ENCODE measurements at regions not wholly inside any gene's neighbourhood (a gene's known extent, or its start where the extent isn't known, plus 50 kb on each side); places are given as distances from the start of the nearest gene placed in this dataset.
"Not testable (repeated sequence)": the region's sequence is repeated elsewhere in the genome, so short reads cannot be mapped to it uniquely, and the experiment has no call there.

DNA sequence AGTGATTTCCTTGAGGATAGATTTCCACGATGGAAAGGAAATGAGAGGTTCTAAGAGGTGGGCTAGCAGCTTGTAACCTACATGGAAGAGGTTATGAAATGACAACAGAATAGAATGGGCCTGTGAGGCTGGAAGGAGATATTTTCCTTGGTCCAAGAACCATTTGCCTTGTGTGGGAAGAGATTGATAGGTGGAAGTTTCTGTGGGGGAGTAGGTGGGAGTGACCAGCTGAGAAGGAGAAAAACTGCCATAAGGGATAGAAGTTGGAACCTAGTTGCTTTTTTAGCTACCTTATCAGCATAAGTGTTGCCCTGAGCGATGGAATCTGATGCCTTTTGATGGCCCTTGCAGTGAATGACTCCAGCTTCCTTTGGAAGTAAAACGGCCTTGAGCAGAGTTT, 60.4 kb upstream of the NAA35 start:
- not testable (repeated sequence) for H2AFZ ChIP-seq (ENCODE audit: low read length); H3F3A ChIP-seq (ENCODE audit: low read depth); H3K4me3 ChIP-seq (ENCODE audit: low read length, poor library complexity, severe bottlenecking); H4K20me1 ChIP-seq (ENCODE audit: insufficient read depth, low read length, poor library complexity, severe bottlenecking); H3K4me1 ChIP-seq (ENCODE audit: insufficient read depth, low read length, poor library complexity, severe bottlenecking); H3K9me3 ChIP-seq (ENCODE audit: insufficient read depth, low read depth, low read length); H3K36me3 ChIP-seq (ENCODE audit: insufficient read depth, low read length); H3K79me2 ChIP-seq (ENCODE audit: insufficient read depth, low read length); H3K9ac ChIP-seq (ENCODE audit: low read depth, low read length, poor library complexity, severe bottlenecking); H3K4me2 ChIP-seq (ENCODE audit: low read depth, low read length, poor library complexity, severe bottlenecking); H3K27me3 ChIP-seq (ENCODE audit: insufficient read depth, low read length, poor library complexity, severe bottlenecking); H3K9me2 ChIP-seq (replicated peaks; ENCODE audit: low read depth, low read length)

DNA sequence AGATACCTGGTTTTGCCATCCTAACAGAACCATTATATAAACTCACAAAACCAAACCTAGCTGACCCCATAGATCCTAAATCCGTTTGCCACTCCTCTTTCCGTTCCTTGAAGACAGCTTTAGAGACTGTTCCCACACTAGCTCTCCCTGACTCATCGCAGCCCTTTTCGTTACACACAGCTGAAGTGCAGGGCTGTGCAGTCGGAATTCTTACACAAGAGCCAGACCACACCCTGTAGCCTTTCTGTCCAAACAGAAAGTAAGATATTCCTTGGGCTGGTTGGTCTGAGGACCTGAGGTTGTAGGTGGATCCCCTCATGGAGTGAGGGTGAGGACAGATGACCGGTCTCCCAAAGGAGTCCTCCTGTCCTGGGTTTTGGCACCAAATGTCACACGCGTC, 56.7 kb upstream of the NAA35 start:
- Histone ChIP-seq H3K4me1 (ENCODE audit: insufficient read depth, low read length, poor library complexity, severe bottlenecking) (no peaks in the 10 kb centered on the region), H3K9me3 (ENCODE audit: insufficient read depth, low read depth, low read length) (no peaks in the 10 kb centered on the region), H4K20me1 (ENCODE audit: insufficient read depth, low read length, poor library complexity, severe bottlenecking) (no peaks in the 10 kb centered on the region), H3F3A (ENCODE audit: low read depth) (no peaks in the 10 kb centered on the region), H2AFZ (ENCODE audit: low read length) (no peak overlapping the region), H3K4me3 (ENCODE audit: low read length, poor library complexity, severe bottlenecking) (no peak overlapping the region), H3K36me3 (ENCODE audit: insufficient read depth, low read length) (no peaks in the 10 kb centered on the region), H3K4me2 (ENCODE audit: low read depth, low read length, poor library complexity, severe bottlenecking) (no peak overlapping the region), H3K9me2 (replicated peaks; ENCODE audit: low read depth, low read length) (no peaks in the 10 kb centered on the region), H3K9ac (ENCODE audit: low read depth, low read length, poor library complexity, severe bottlenecking) (no peak overlapping the region), H3K79me2 (ENCODE audit: insufficient read depth, low read length) (no peaks in the 10 kb centered on the region), H3K27me3 (ENCODE audit: insufficient read depth, low read length, poor library complexity, severe bottlenecking) (no peaks in the 10 kb centered on the region)
- TF ChIP-seq, protein P1, sequence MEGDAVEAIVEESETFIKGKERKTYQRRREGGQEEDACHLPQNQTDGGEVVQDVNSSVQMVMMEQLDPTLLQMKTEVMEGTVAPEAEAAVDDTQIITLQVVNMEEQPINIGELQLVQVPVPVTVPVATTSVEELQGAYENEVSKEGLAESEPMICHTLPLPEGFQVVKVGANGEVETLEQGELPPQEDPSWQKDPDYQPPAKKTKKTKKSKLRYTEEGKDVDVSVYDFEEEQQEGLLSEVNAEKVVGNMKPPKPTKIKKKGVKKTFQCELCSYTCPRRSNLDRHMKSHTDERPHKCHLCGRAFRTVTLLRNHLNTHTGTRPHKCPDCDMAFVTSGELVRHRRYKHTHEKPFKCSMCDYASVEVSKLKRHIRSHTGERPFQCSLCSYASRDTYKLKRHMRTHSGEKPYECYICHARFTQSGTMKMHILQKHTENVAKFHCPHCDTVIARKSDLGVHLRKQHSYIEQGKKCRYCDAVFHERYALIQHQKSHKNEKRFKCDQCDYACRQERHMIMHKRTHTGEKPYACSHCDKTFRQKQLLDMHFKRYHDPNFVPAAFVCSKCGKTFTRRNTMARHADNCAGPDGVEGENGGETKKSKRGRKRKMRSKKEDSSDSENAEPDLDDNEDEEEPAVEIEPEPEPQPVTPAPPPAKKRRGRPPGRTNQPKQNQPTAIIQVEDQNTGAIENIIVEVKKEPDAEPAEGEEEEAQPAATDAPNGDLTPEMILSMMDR (conservative IDR thresholded peaks at IDR 0.05; ENCODE audit: low read length): no peak
- TF ChIP-seq EZH2phosphoT487 (IDR thresholded peaks at IDR 0.05; ENCODE audit: borderline replicate concordance): no peak

DNA sequence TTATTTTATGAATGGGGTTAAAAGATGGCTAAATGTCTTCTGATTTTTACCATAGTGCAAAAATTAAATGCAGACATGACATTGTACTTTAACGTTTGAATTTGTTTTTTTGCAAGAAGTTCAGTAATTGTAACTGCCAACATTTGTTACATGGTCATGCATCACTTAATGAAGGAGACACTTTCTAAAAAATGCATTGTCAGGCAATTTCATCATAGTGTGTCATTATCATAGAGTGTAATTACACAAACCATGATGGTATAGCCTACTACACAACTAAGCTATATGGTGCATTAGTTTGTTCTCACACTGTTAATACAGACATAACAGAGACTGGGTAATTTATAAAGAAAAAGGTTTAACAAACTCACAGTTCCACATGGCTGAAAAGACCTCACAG, 50.0 kb upstream of the NAA35 start:
- Histone ChIP-seq H3K4me3 (ENCODE audit: low read length, poor library complexity, severe bottlenecking) (no peak overlapping the region), H3K9ac (ENCODE audit: low read depth, low read length, poor library complexity, severe bottlenecking) (no peak overlapping the region), H2AFZ (ENCODE audit: low read length) (no peak overlapping the region), H3K79me2 (ENCODE audit: insufficient read depth, low read length) (no peaks in the 10 kb centered on the region), H3K9me2 (replicated peaks; ENCODE audit: low read depth, low read length) (no peaks in the 10 kb centered on the region), H3K9me3 (ENCODE audit: insufficient read depth, low read depth, low read length) (no peaks in the 10 kb centered on the region), H3K36me3 (ENCODE audit: insufficient read depth, low read length) (no peaks in the 10 kb centered on the region), H3F3A (ENCODE audit: low read depth) (no peaks in the 10 kb centered on the region), H4K20me1 (ENCODE audit: insufficient read depth, low read length, poor library complexity, severe bottlenecking) (no peaks in the 10 kb centered on the region), H3K4me1 (ENCODE audit: insufficient read depth, low read length, poor library complexity, severe bottlenecking) (no peaks in the 10 kb centered on the region), H3K4me2 (ENCODE audit: low read depth, low read length, poor library complexity, severe bottlenecking) (no peak overlapping the region), H3K27me3 (ENCODE audit: insufficient read depth, low read length, poor library complexity, severe bottlenecking) (no peaks in the 10 kb centered on the region)
- TF ChIP-seq, protein P1 (conservative IDR thresholded peaks at IDR 0.05; ENCODE audit: low read length): no peak
- TF ChIP-seq EZH2phosphoT487 (IDR thresholded peaks at IDR 0.05; ENCODE audit: borderline replicate concordance): no peak

Measured in Loucy (cell line).